Sigmoid colon (tissue), 6 donors: ENCODE measurements at regions not wholly inside any gene's neighbourhood (a gene's known extent, or its start where the extent isn't known, plus 50 kb on each side); places are given as distances from the start of the nearest gene placed in this dataset.

Experiments used
- DNase-seq: peaks from one replicate; pipeline ENCODE4 v3.0.0-alpha.2; 2019
- H3K27ac ChIP-seq, 4 donors: fragments of 200-600 bp; sonication (generic); one replicate each; pipeline ENCODE4 v1.5.1; 2016 to 2019; ENCODE audit warnings: mild to moderate bottlenecking in 1 of 4
- H3K27me3 ChIP-seq, 3 donors: fragments of 200-600 bp; sonication (generic); one replicate each; pipeline ENCODE4 v1.5.1; 2019; ENCODE audit warnings: mild to moderate bottlenecking in 1 of 3
- H3K36me3 ChIP-seq, 4 donors: fragments of 200-600 bp; sonication (generic); one replicate each; pipeline ENCODE4 v1.5.1; 2016 to 2019
- H3K4me1 ChIP-seq, 4 donors: fragments of 200-600 bp; sonication (generic); one replicate each; pipeline ENCODE4 v1.5.1; 2017 to 2019
- H3K4me3 ChIP-seq, 4 donors: fragments of 200-600 bp; sonication (generic); one replicate each; pipeline ENCODE4 v1.5.1; 2017 to 2019; ENCODE audit warnings: mild to moderate bottlenecking in 2 of 4, moderate library complexity in 1 of 4
- H3K9me3 ChIP-seq, 4 donors: fragments of 200-600 bp in 3 of 4; sonication (generic) in 3 of 4; one replicate each; pipeline versions ENCODE4 v1.5.1 to v1.6.1; 2013 to 2019
- CTCF ChIP-seq, 4 experiments: fragments of 450-650 bp in 3 of 4; fragments of 200-600 bp in 1 of 4; IDR thresholded peaks; one replicate each; pipeline ENCODE4 v1.5.1; 2016 to 2019; ENCODE audit warnings: antibody characterized with exemption in 4 of 4, mild to moderate bottlenecking in 3 of 4, moderate library complexity in 2 of 4
- EP300 ChIP-seq, 4 donors: sonication (generic); formaldehyde crosslinking; IDR thresholded peaks; one replicate each; pipeline ENCODE4 v1.6.1; 2017; ENCODE audit warnings: antibody characterized with exemption in 4 of 4
- POLR2A ChIP-seq, 2 donors: fragments of 450-650 bp; IDR thresholded peaks; one replicate each; pipeline ENCODE4 v1.6.1; 2016; ENCODE audit warnings: antibody characterized with exemption in 2 of 2, mild to moderate bottlenecking in 2 of 2, moderate library complexity in 2 of 2
- POLR2AphosphoS5 ChIP-seq, 4 donors: sonication (generic); formaldehyde crosslinking; IDR thresholded peaks; one replicate each; pipeline ENCODE4 v1.6.1; 2017; ENCODE audit warnings: antibody characterized with exemption in 4 of 4
- WGBS, 2 donors: extraction: QIAGEN DNeasy Blood & Tissue Kit; methylation state at CpG; one replicate each; pipeline ENCODE4 v1.1.7; 2013; 5-methylcytosine and 5-hydroxymethylcytosine counted together
- intact Hi-C: fragments of 100-400 bp; cut with DNase I; formaldehyde crosslinking; loops from one replicate; pipeline ENCODE4 v1.15.1; 2023
- donor health status: healthy with polysubstance abuse.
- donor health status: healthy.

- H3K36me3 ChIP-seq: no peaks in the 10 kb centered on the region
- no peaks in the 10 kb centered on the region for H3K9me3 ChIP-seq
- TF ChIP-seq CTCF (IDR thresholded peaks at IDR 0.05): no peak
- no peak for TF ChIP-seq EP300 (IDR thresholded peaks at IDR 0.05)
- TF ChIP-seq POLR2A (IDR thresholded peaks at IDR 0.05): no peak
- TF ChIP-seq POLR2AphosphoS5 (IDR thresholded peaks at IDR 0.05): no peak
- DNase-seq: no peak
- H3K27me3 ChIP-seq: no peaks in the 10 kb centered on the region
- no peak overlapping the region for H3K27ac ChIP-seq
- H3K4me1 ChIP-seq: no peaks in the 10 kb centered on the region
- intact Hi-C loops: loop anchor here (5.0 kb wide), 1 partner anchor 537 kb away; no protein-coding TSS in a partner anchor
- no peak overlapping the region for H3K4me3 ChIP-seq
Measured at GRCh38 chr12:77689510-77690086, 141.1 kb upstream of the NAV3 start.

GRCh38 chr12:77687321-77687720, 143.4 kb upstream of the NAV3 start:
- no peaks in the 10 kb centered on the region for H3K27me3 ChIP-seq
- TF ChIP-seq POLR2A (IDR thresholded peaks at IDR 0.05) (no peak), CTCF (IDR thresholded peaks at IDR 0.05) (no peak), EP300 (IDR thresholded peaks at IDR 0.05) (no peak), POLR2AphosphoS5 (IDR thresholded peaks at IDR 0.05) (no peak)
- no peak for DNase-seq
- 67 to 76% methylated on average over 3 of the region's 3 CpGs for WGBS, 2 donors
- H3K27ac ChIP-seq: no peak overlapping the region
- intact Hi-C loops: loop anchor here (5.0 kb wide), 1 partner anchor 535 kb away; no protein-coding TSS in a partner anchor
- no peaks in the 10 kb centered on the region for H3K36me3 ChIP-seq
- no peaks in the 10 kb centered on the region for H3K9me3 ChIP-seq
- H3K4me3 ChIP-seq: no peak overlapping the region
- no peaks in the 10 kb centered on the region for H3K4me1 ChIP-seq

- H3K36me3 ChIP-seq: no peaks in the 10 kb centered on the region
- no peaks in the 10 kb centered on the region for H3K27me3 ChIP-seq
- TF ChIP-seq POLR2A (IDR thresholded peaks at IDR 0.05) (no peak), POLR2AphosphoS5 (IDR thresholded peaks at IDR 0.05) (no peak), CTCF (IDR thresholded peaks at IDR 0.05) (no peak), EP300 (IDR thresholded peaks at IDR 0.05) (no peak)
- no peaks in the 10 kb centered on the region for H3K9me3 ChIP-seq
- intact Hi-C loops: loop anchor here (5.0 kb wide), 1 partner anchor 534 kb away; no protein-coding TSS in a partner anchor
- 80 to 85% methylated on average over 2 of the region's 2 CpGs for WGBS, 2 donors
- H3K27ac ChIP-seq: no peak overlapping the region
- H3K4me1 ChIP-seq: no peaks in the 10 kb centered on the region
- no peak overlapping the region for H3K4me3 ChIP-seq
- no peak for DNase-seq
Measured at GRCh38 chr12:77686760-77687159, 143.9 kb upstream of the NAV3 start.

GRCh38 chr12:77685901-77686300, 144.8 kb upstream of the NAV3 start:
- TF ChIP-seq EP300 (IDR thresholded peaks at IDR 0.05) (no peak), POLR2A (IDR thresholded peaks at IDR 0.05) (no peak), CTCF (IDR thresholded peaks at IDR 0.05) (no peak), POLR2AphosphoS5 (IDR thresholded peaks at IDR 0.05) (no peak)
- 93 to 98% methylated on average over 2 of the region's 2 CpGs for WGBS, 2 donors
- no peaks in the 10 kb centered on the region for H3K27me3 ChIP-seq
- no peaks in the 10 kb centered on the region for H3K4me1 ChIP-seq
- no peaks in the 10 kb centered on the region for H3K36me3 ChIP-seq
- H3K9me3 ChIP-seq: no peaks in the 10 kb centered on the region
- DNase-seq: no peak
- H3K27ac ChIP-seq: no peak overlapping the region
- no peak overlapping the region for H3K4me3 ChIP-seq
- intact Hi-C loops: loop anchor here (5.0 kb wide), 1 partner anchor 534 kb away; no protein-coding TSS in a partner anchor

- no peak for DNase-seq
- TF ChIP-seq POLR2A (IDR thresholded peaks at IDR 0.05) (no peak), POLR2AphosphoS5 (IDR thresholded peaks at IDR 0.05) (no peak), EP300 (IDR thresholded peaks at IDR 0.05) (no peak)
- Histone ChIP-seq H3K4me3 (no peak overlapping the region), H3K4me1 (no peaks in the 10 kb centered on the region), H3K36me3 (no peaks in the 10 kb centered on the region), H3K27ac (no peak overlapping the region), H3K9me3 (no peaks in the 10 kb centered on the region), H3K27me3 (no peaks in the 10 kb centered on the region)
- intact Hi-C loops: loop anchor here (5.0 kb wide), 1 partner anchor 533 kb away; no protein-coding TSS in a partner anchor
- WGBS, 2 donors: 4 to 9% methylated on average over 6 of the region's 6 CpGs
Measured at GRCh38 chr12:77685112-77685511, 145.6 kb upstream of the NAV3 start.
